OCI-LY7 (cell line): ENCODE measurements at regions not wholly inside any gene's neighbourhood (a gene's known extent, or its start where the extent isn't known, plus 50 kb on each side); places are given as distances from the start of the nearest gene placed in this dataset.

ENCODE experiments used
- BruUV-seq: library from RNA; stranded (reverse); fragments of 400-500 nt; replicated peaks from 2 replicates; lab custom pipeline; 2021; lab: Mats Ljungman, UMichigan
- CTCF ChIA-PET: fragments of 300-600 bp; sonication (Branson Sonifier 250); formaldehyde crosslinking; loops from one replicate; lab custom pipeline; 2022; ENCODE audit warnings: antibody characterized with exemption; ENCODE audit not compliant: unreplicated experiment; lab: Charles Lee
- POLR2A ChIA-PET: fragments of 300-600 bp; sonication (Branson Sonifier 250); formaldehyde crosslinking; loops from one replicate; lab custom pipeline; 2022; ENCODE audit warnings: antibody characterized with exemption; lab: Charles Lee
- DNase-seq: peaks from one replicate; pipeline ENCODE4 v3.0.0-alpha.2; 2015; ENCODE audit warnings: low spot score
- H2AFZ ChIP-seq: fragments of 200-600 bp; sonication (generic), shearing (Covaris generic); 2 replicates; pipeline ENCODE4 v1.6.1; 2014; ENCODE audit warnings: mild to moderate bottlenecking, antibody characterized with exemption, low read length, moderate library complexity
- H3K27ac ChIP-seq: fragments of 200-600 bp; sonication (generic); 2 replicates; pipeline ENCODE4 v1.5.1; 2014; ENCODE audit warnings: mixed run types, low read depth, mild to moderate bottlenecking, moderate library complexity, low read length, inconsistent platforms; ENCODE audit not compliant: poor library complexity, severe bottlenecking
- H3K36me3 ChIP-seq: fragments of 200-600 bp; sonication (generic); 2 replicates; pipeline ENCODE4 v1.6.1; 2014; ENCODE audit warnings: mild to moderate bottlenecking, antibody characterized with exemption, low read length, moderate library complexity, mixed read lengths; ENCODE audit not compliant: insufficient read depth
- H3K4me1 ChIP-seq: fragments of 200-600 bp; sonication (generic); 2 replicates; pipeline ENCODE4 v1.5.1; 2014; ENCODE audit warnings: mild to moderate bottlenecking, low read length; ENCODE audit not compliant: insufficient read depth, poor library complexity, severe bottlenecking
- H3K4me2 ChIP-seq: fragments of 200-600 bp; sonication (generic); 2 replicates; pipeline ENCODE4 v1.6.1; 2014; ENCODE audit warnings: mild to moderate bottlenecking, low read length
- H3K4me3 ChIP-seq: fragments of 200-600 bp; sonication (generic); 2 replicates; pipeline ENCODE4 v1.5.1; 2014; ENCODE audit warnings: mild to moderate bottlenecking, low read depth, low read length; ENCODE audit not compliant: poor library complexity, severe bottlenecking
- H3K79me2 ChIP-seq: fragments of 200-600 bp; sonication (generic); 2 replicates; pipeline ENCODE4 v1.6.1; 2016; ENCODE audit warnings: low read depth, mild to moderate bottlenecking, low read length, moderate library complexity, mixed read lengths; ENCODE audit not compliant: insufficient read depth
- H3K9me2 ChIP-seq: fragments of 200-600 bp; sonication (generic); 2 replicates; pipeline ENCODE4 v1.6.1; 2016; ENCODE audit warnings: mild to moderate bottlenecking, low read length, mixed read lengths; ENCODE audit not compliant: insufficient read depth
- H3K9me3 ChIP-seq: fragments of 200-600 bp; sonication (generic); 2 replicates; pipeline ENCODE4 v1.6.1; 2014; ENCODE audit warnings: mild to moderate bottlenecking, mixed run types, low read length, mixed read lengths
- H4K20me1 ChIP-seq: fragments of 200-600 bp; sonication (generic); 2 replicates; pipeline ENCODE4 v1.6.1; 2014; ENCODE audit warnings: mild to moderate bottlenecking, antibody characterized with exemption, low read length, moderate library complexity, mixed read lengths; ENCODE audit not compliant: insufficient read depth
- CTCF ChIP-seq: fragments of 200-600 bp; sonication (generic); conservative IDR thresholded peaks from 2 replicates; pipeline ENCODE4 v1.5.1; 2014; ENCODE audit warnings: mild to moderate bottlenecking, antibody characterized with exemption, low read length, moderate library complexity, mixed read lengths
- EZH2phosphoT487 ChIP-seq: fragments of 200-600 bp; sonication (generic); IDR thresholded peaks from 2 replicates; pipeline ENCODE4 v1.6.1; 2018; ENCODE audit warnings: low read depth, borderline replicate concordance, mild to moderate bottlenecking, mixed run types, antibody characterized with exemption, low read length, moderate library complexity, mixed read lengths
- intact Hi-C: fragments of 100-400 bp; cut with micrococcal nuclease; formaldehyde crosslinking; loops from one replicate; pipeline ENCODE4 v1.10.0; 2022; ENCODE audit not compliant: unreplicated experiment

GRCh38 chr10:63717027-63717715, 196.0 kb downstream of the REEP3 start:
- intact Hi-C loops, result no loop called here
- H3K9me3 ChIP-seq, result no peaks in the 10 kb centered on the region
- TF ChIP-seq EZH2phosphoT487 (no peak), CTCF (no peak)
- H3K4me3 ChIP-seq, result no peak overlapping the region
- ChIA-PET POLR2A (interaction anchor here (0.7 to 2.3 kb wide), 5 partner anchors 70 to 556 kb away, joined by 3 to 6 read pairs (median 5); no protein-coding TSS in a partner anchor), CTCF (no interaction called here)
- H3K79me2 ChIP-seq, result no peaks in the 10 kb centered on the region
- H4K20me1 ChIP-seq, result no peaks in the 10 kb centered on the region
- H3K4me2 ChIP-seq, result no peak overlapping the region
- no peak overlapping the region for H3K27ac ChIP-seq
- DNase-seq, result no peak
- H2AFZ ChIP-seq, result no peak overlapping the region
- BruUV-seq, result no TSS peak
- no peaks in the 10 kb centered on the region for H3K4me1 ChIP-seq
- no peaks in the 10 kb centered on the region for H3K9me2 ChIP-seq
- H3K36me3 ChIP-seq, result no peaks in the 10 kb centered on the region

- DNase-seq, result no peak
- intact Hi-C loops, result no loop called here
- Histone ChIP-seq H3K4me2 (no peak overlapping the region), H3K4me3 (no peak overlapping the region), H3K9me2 (no peaks in the 10 kb centered on the region), H4K20me1 (no peaks in the 10 kb centered on the region), H3K4me1 (no peaks in the 10 kb centered on the region), H3K9me3 (no peaks in the 10 kb centered on the region), H3K36me3 (no peaks in the 10 kb centered on the region), H3K27ac (no peak overlapping the region), H2AFZ (no peak overlapping the region), H3K79me2 (no peaks in the 10 kb centered on the region)
- no TSS peak for BruUV-seq
- ChIA-PET POLR2A (interaction anchor here (0.7 to 1.2 kb wide), 4 partner anchors 17 to 551 kb away, joined by 3 to 5 read pairs (median 3); no protein-coding TSS in a partner anchor), CTCF (interaction anchor here (1.3 kb wide), 1 partner anchor 551 kb away, joined by 5 read pairs; no protein-coding TSS in a partner anchor)
- no peak for TF ChIP-seq EZH2phosphoT487
- TF ChIP-seq CTCF, result no peak
These were observed 196.8 kb downstream of the REEP3 start for GRCh38 chr10:63718006-63718405.

- BruUV-seq, result no TSS peak
- H3K9me3 ChIP-seq, result no peaks in the 10 kb centered on the region
- H3K4me1 ChIP-seq, result no peaks in the 10 kb centered on the region
- H3K27ac ChIP-seq, result no peak overlapping the region
- no peak for TF ChIP-seq EZH2phosphoT487
- TF ChIP-seq CTCF, result no peak
- no peak overlapping the region for H3K4me2 ChIP-seq
- H4K20me1 ChIP-seq, result no peaks in the 10 kb centered on the region
- H3K36me3 ChIP-seq, result no peaks in the 10 kb centered on the region
- H3K4me3 ChIP-seq, result no peak overlapping the region
- ChIA-PET CTCF (interaction anchor here (1.3 kb wide), 1 partner anchor 552 kb away, joined by 5 read pairs; no protein-coding TSS in a partner anchor), POLR2A (interaction anchor here (0.7 to 1.2 kb wide), 5 partner anchors 11 to 551 kb away, joined by 3 to 5 read pairs (median 3); no protein-coding TSS in a partner anchor)
- H3K9me2 ChIP-seq, result no peaks in the 10 kb centered on the region
- H3K79me2 ChIP-seq, result no peaks in the 10 kb centered on the region
- DNase-seq, result no peak
- intact Hi-C loops, result no loop called here
- H2AFZ ChIP-seq, result no peak overlapping the region
These were observed 197.2 kb downstream of the REEP3 start for GRCh38 chr10:63718421-63718820.
